Left lung (tissue), 4 donors: ENCODE measurements at regions not wholly inside any gene's neighbourhood (a gene's known extent, or its start where the extent isn't known, plus 50 kb on each side); places are given as distances from the start of the nearest gene placed in this dataset.
A peak's percentile ranks its signal among the peaks of the same experiment; 100 is the strongest.
"Not testable (repeated sequence)": the region's sequence is repeated elsewhere in the genome, so short reads cannot be mapped to it uniquely, and the experiment has no call there.

Source experiments
- ATAC-seq: fragments of 200-7000 bp; cut with Tn5 transposase; one replicate; pipeline ENCODE4 v1.9.1; 2020; ENCODE audit warnings: moderate library complexity
- DNase-seq, 4 donors: peaks; one replicate each; pipeline ENCODE4 v3.0.0-alpha.2; 2013 to 2020
- H3K27ac ChIP-seq, 2 donors: fragments of 200-600 bp; sonication (generic) in 1 of 2; one replicate each; pipeline versions ENCODE4 v1.5.0 to v1.8.0; 2020 to 2021
- H3K27me3 ChIP-seq, 2 donors: fragments of 200-600 bp; sonication (generic) in 1 of 2; one replicate each; pipeline versions ENCODE4 v1.5.0 to v1.8.0; 2020 to 2021
- H3K36me3 ChIP-seq, 2 donors: fragments of 200-600 bp; sonication (generic) in 1 of 2; one replicate each; pipeline versions ENCODE4 v1.5.0 to v1.8.0; 2020 to 2021
- H3K4me1 ChIP-seq, 2 donors: fragments of 200-600 bp; one replicate each; pipeline ENCODE4 v1.8.0; 2021
- H3K4me3 ChIP-seq, 2 donors: fragments of 200-600 bp; sonication (generic) in 1 of 2; one replicate each; pipeline versions ENCODE4 v1.5.0 to v1.8.0; 2020 to 2021; ENCODE audit warnings: mild to moderate bottlenecking in 1 of 2
- H3K9me3 ChIP-seq, 2 donors: fragments of 200-600 bp; sonication (generic) in 1 of 2; one replicate each; pipeline versions ENCODE4 v1.5.0 to v1.8.0; 2020 to 2021
- CTCF ChIP-seq, 2 donors: fragments of 200-600 bp; sonication (generic) in 1 of 2; IDR thresholded peaks; one replicate each; pipeline versions ENCODE4 v1.5.0 to v1.8.0; 2021; ENCODE audit warnings: antibody characterized with exemption in 2 of 2
- intact Hi-C, 2 donors: fragments of 100-400 bp; cut with DNase I; formaldehyde crosslinking; loops; one replicate each; pipeline versions ENCODE4 v1.11.2 to v1.14.2; 2022
- donor health status: DM: no; HTN: yes; CAD: no.
- donor health status: DM: no; HTN: no; CAD: no.

DNA sequence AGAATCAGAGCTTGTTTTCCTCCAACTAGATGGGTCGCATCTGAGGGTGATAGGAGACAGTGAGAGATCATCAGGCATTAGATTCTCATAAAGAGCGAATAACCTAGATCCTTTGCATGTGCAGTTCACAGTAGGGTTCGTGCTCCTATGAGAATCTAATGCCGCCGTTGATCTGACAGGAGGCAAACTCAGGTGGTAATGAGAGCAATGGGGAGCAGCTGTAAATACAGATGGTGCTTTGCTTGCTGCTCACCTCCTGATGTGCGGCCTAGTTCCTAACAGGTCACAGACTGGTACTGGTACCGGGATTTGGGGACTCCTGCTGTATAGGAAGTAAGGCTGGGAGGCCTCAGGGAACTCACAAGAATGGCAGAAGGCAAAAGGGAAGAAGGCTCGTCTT, 276.5 kb downstream of the FAT4 start:
- Histone ChIP-seq H3K27me3 (no peaks in the 10 kb centered on the region), H3K4me1 (no peaks in the 10 kb centered on the region), H3K27ac (no peak overlapping the region), H3K36me3 (no peaks in the 10 kb centered on the region), H3K9me3 (no peaks in the 10 kb centered on the region), H3K4me3 (no peak overlapping the region)
- TF ChIP-seq CTCF (IDR thresholded peaks at IDR 0.05), result no peak
- DNase-seq (no peak), ATAC-seq (no peak)
- intact Hi-C loops, result no loop called here

GRCh38 chr4:125594056-125594602, 279.4 kb downstream of the FAT4 start:
- Histone ChIP-seq H3K4me1 (no peaks in the 10 kb centered on the region), H3K27me3 (no peaks in the 10 kb centered on the region), H3K4me3 (no peak overlapping the region), H3K27ac (no peak overlapping the region), H3K36me3 (no peaks in the 10 kb centered on the region), H3K9me3 (no peaks in the 10 kb centered on the region)
- intact Hi-C loops, result no loop called here
- TF ChIP-seq CTCF (IDR thresholded peaks at IDR 0.05), result no peak
- no peak for DNase-seq
- no peak for ATAC-seq

- intact Hi-C loops, H3K27ac ChIP-seq, H3K9me3 ChIP-seq, H3K4me3 ChIP-seq, H3K36me3 ChIP-seq, ATAC-seq, DNase-seq, H3K4me1 ChIP-seq, H3K27me3 ChIP-seq: not testable (repeated sequence)
Measured at GRCh38 chr4:125605926-125606325, 291.2 kb downstream of the FAT4 start.

DNA sequence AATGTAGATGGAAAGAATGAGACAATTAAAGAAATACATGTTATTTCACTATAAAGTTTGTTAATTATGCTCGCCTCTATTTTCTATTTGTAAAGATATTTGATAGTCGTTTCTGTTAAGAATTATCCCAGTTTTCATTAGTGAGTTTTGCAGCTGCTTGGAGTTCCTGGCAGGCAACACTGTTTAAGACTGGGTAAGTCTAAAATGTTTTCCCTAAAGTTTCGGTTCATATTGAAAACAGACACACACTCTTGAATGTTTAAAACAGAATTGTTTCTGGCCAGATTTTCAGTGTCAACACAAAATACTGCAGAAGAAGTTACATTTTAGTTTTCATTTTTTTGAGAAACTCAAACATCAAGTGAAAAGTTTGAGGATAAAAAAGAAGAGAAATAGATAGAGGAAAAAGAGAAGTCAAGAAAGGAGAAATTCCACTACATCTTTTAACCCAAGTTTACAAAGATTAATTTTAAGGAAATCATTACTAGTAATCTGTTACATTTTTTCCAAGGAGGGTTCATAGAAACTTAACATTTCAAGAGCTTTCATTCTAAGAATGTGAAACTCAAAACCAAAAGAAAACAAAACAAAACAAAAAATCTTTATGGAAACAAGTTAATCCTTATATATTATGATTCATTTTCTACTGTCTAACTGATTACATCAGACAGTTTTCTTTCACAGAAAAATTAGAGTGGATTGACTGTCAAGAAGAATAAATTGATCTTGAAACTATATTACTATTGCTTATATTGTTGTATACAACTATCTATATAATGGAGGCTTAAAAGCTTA, 305.5 kb downstream of the FAT4 start:
- no peak for TF ChIP-seq CTCF (IDR thresholded peaks at IDR 0.05)
- H3K27ac ChIP-seq, result peak overlapping the region; percentile 1 to 17
- no peak overlapping the region for H3K4me3 ChIP-seq
- no peaks in the 10 kb centered on the region for H3K27me3 ChIP-seq
- ATAC-seq, result no peak
- no peaks in the 10 kb centered on the region for H3K9me3 ChIP-seq
- intact Hi-C loops, result no loop called here
- no peaks in the 10 kb centered on the region for H3K36me3 ChIP-seq
- DNase-seq, result peak in 1 of 4 donors; percentile 50
- H3K4me1 ChIP-seq, result no peaks in the 10 kb centered on the region

DNA sequence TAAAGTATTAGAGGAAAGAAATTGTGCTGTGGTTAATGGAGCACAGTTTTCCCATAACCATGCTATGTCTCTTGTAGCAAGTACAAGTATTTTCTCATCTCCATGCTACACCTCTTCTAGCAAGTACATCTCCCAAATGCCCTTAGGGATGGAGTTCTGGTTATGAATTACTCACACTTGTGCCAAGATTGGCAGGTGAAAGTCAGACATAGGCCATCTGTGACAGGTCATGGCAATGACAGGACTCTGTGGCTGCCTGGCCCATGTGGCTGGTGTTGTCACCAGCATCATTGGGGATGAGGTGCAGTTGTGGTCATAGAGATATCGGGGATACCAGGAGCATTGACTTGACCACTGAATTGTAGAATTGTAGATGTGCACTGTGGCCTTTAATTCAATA, 310.2 kb downstream of the FAT4 start:
- no peak overlapping the region for H3K4me3 ChIP-seq
- H3K27ac ChIP-seq, result no peak overlapping the region
- ATAC-seq (no peak), DNase-seq (no peak)
- no peaks in the 10 kb centered on the region for H3K27me3 ChIP-seq
- intact Hi-C loops, result no loop called here
- no peaks in the 10 kb centered on the region for H3K4me1 ChIP-seq
- no peaks in the 10 kb centered on the region for H3K36me3 ChIP-seq
- no peak for TF ChIP-seq CTCF (IDR thresholded peaks at IDR 0.05)
- H3K9me3 ChIP-seq, result no peaks in the 10 kb centered on the region
